ENCODE measurements at regions not wholly inside any gene's neighbourhood (a gene's known extent, or its start where the extent isn't known, plus 50 kb on each side); places are given as distances from the start of the nearest gene placed in this dataset.

- TF ChIP-seq CTCF (IDR thresholded peaks at IDR 0.05) (no peak), POLR2A (IDR thresholded peaks at IDR 0.05) (no peak)
These were observed 594.4 kb downstream of the FLRT2 start for GRCh38 chr14:86124328-86124727.

Data from adrenal gland (tissue), 5 donors.